HEK293 (cell line): ENCODE measurements at regions not wholly inside any gene's neighbourhood (a gene's known extent, or its start where the extent isn't known, plus 50 kb on each side); places are given as distances from the start of the nearest gene placed in this dataset.

Experiments
- CTCF ChIA-PET: fragments of 350-600 bp; formaldehyde crosslinking; extraction: SDS; loops from one replicate; lab custom pipeline; 2021; ENCODE audit warnings: antibody characterized with exemption; lab: Yijun Ruan, JAX
- POLR2A ChIA-PET: fragments of 300-600 bp; formaldehyde crosslinking; extraction: SDS; loops from one replicate; lab custom pipeline; 2020; ENCODE audit warnings: antibody characterized with exemption, inconsistent platforms; lab: Yijun Ruan, JAX
- H3K27ac ChIP-seq: fragments of 200-500 bp; sonication (Bioruptor generic); 2 replicates; pipeline ENCODE4 v1.5.1; 2014; ENCODE audit warnings: low read depth, low read length, control low read depth, inconsistent platforms; ENCODE audit errors: extremely low read depth
- H3K36me3 ChIP-seq, 2 experiments: fragments of 200-500 bp in 1 of 2; sonication (Bioruptor generic) in 1 of 2; 1 replicate in 1 of 2; 2 replicates in 1 of 2; pipeline ENCODE4 v1.5.1; 2014 to 2017; ENCODE audit warnings: inconsistent platforms in 2 of 2, low read length in 2 of 2; ENCODE audit not compliant: control insufficient read depth in 2 of 2, insufficient read depth in 1 of 2
- H3K4me1 ChIP-seq: fragments of 200-500 bp; sonication (Bioruptor generic); 2 replicates; pipeline ENCODE4 v1.5.1; 2014; ENCODE audit warnings: mild to moderate bottlenecking, low read length, inconsistent platforms; ENCODE audit not compliant: control insufficient read depth, insufficient read depth
- H3K4me3 ChIP-seq: 2 replicates; pipeline ENCODE4 v1.5.1; 2011; ENCODE audit warnings: low read depth, mild to moderate bottlenecking, control low read depth, low read length, moderate library complexity
- H3K9me3 ChIP-seq: fragments of 200-500 bp; sonication (Bioruptor generic); 2 replicates; pipeline ENCODE4 v1.5.1; 2014; ENCODE audit warnings: low read depth, low read length, inconsistent platforms; ENCODE audit not compliant: control insufficient read depth, insufficient read depth
- BCL11A ChIP-seq: fragments of 450-650 bp; formaldehyde crosslinking; IDR thresholded peaks from 2 replicates; pipeline ENCODE4 v1.5.1; 2016; ENCODE audit warnings: low read depth, missing biosample characterization, missing genetic modification characterization
- BCL11B ChIP-seq: fragments of 450-650 bp; formaldehyde crosslinking; IDR thresholded peaks from 2 replicates; pipeline ENCODE4 v1.5.1; 2016; ENCODE audit warnings: low read depth, missing biosample characterization, missing genetic modification characterization
- GLIS2 ChIP-seq: fragments of 450-650 bp; formaldehyde crosslinking; IDR thresholded peaks from 2 replicates; pipeline ENCODE4 v1.5.1; 2016; ENCODE audit warnings: missing biosample characterization, missing genetic modification characterization
- HOXC10 ChIP-seq: sonication (generic); formaldehyde crosslinking; IDR thresholded peaks from 2 replicates; pipeline ENCODE4 v1.8.1; 2023; ENCODE audit warnings: mild to moderate bottlenecking, missing genetic modification reagents
- KLF8 ChIP-seq: fragments of 450-650 bp; formaldehyde crosslinking; IDR thresholded peaks from 2 replicates; pipeline ENCODE4 v1.5.1; 2016; ENCODE audit warnings: missing biosample characterization, missing genetic modification characterization
- OVOL3 ChIP-seq: fragments of 450-650 bp; formaldehyde crosslinking; IDR thresholded peaks from 2 replicates; pipeline ENCODE4 v1.5.1; 2016; ENCODE audit warnings: missing biosample characterization, missing genetic modification characterization
- PRDM1 ChIP-seq: fragments of 450-650 bp; formaldehyde crosslinking; IDR thresholded peaks from 2 replicates; pipeline ENCODE4; 2016; ENCODE audit warnings: missing biosample characterization, missing genetic modification characterization
- PRDM6 ChIP-seq: fragments of 450-650 bp; formaldehyde crosslinking; IDR thresholded peaks from 2 replicates; pipeline ENCODE4 v1.5.1; 2017; ENCODE audit warnings: missing biosample characterization, missing genetic modification characterization
- SP2 ChIP-seq: fragments of 450-650 bp; formaldehyde crosslinking; IDR thresholded peaks from 2 replicates; pipeline ENCODE4 v1.5.1; 2016; ENCODE audit warnings: missing biosample characterization, missing genetic modification characterization
- TCF7L2 ChIP-seq: IDR thresholded peaks from 2 replicates; pipeline ENCODE4 v1.6.1; 2011; ENCODE audit warnings: low read depth, mild to moderate bottlenecking, inconsistent platforms, low read length, moderate library complexity, borderline replicate concordance
- ZNF211 ChIP-seq: fragments of 450-650 bp; formaldehyde crosslinking; IDR thresholded peaks from 2 replicates; pipeline ENCODE4 v1.5.1; 2016; ENCODE audit warnings: low read depth, missing biosample characterization, missing genetic modification characterization
- ZNF341 ChIP-seq: fragments of 450-650 bp; formaldehyde crosslinking; IDR thresholded peaks from 2 replicates; pipeline ENCODE4; 2016; ENCODE audit warnings: low read depth, missing biosample characterization, missing genetic modification characterization
- ZNF350 ChIP-seq: fragments of 450-650 bp; formaldehyde crosslinking; IDR thresholded peaks from 2 replicates; pipeline ENCODE4 v1.5.0; 2017; ENCODE audit warnings: missing biosample characterization, mild to moderate bottlenecking, missing genetic modification characterization
- ZNF362 ChIP-seq: fragments of 450-650 bp; formaldehyde crosslinking; IDR thresholded peaks from 2 replicates; pipeline ENCODE4 v1.5.1; 2016; ENCODE audit warnings: missing biosample characterization, missing genetic modification characterization
- ZNF37A ChIP-seq: fragments of 450-650 bp; IDR thresholded peaks from 2 replicates; pipeline ENCODE4 v1.5.1; 2018; ENCODE audit warnings: missing biosample characterization, missing genetic modification characterization
- ZNF391 ChIP-seq: fragments of 450-650 bp; formaldehyde crosslinking; IDR thresholded peaks from 2 replicates; pipeline ENCODE4 v1.5.1; 2016; ENCODE audit warnings: low read depth, missing biosample characterization, missing genetic modification characterization, borderline replicate concordance
- ZNF571 ChIP-seq: fragments of 450-650 bp; formaldehyde crosslinking; IDR thresholded peaks from 2 replicates; pipeline ENCODE4 v1.5.0; 2017; ENCODE audit warnings: missing biosample characterization, missing genetic modification characterization
- ZNF596 ChIP-seq: fragments of 450-650 bp; IDR thresholded peaks from 2 replicates; pipeline ENCODE4 v1.5.0; 2018; ENCODE audit warnings: missing biosample characterization, mild to moderate bottlenecking, missing genetic modification characterization, moderate library complexity
- ZNF621 ChIP-seq: fragments of 450-650 bp; formaldehyde crosslinking; IDR thresholded peaks from 2 replicates; pipeline ENCODE4 v1.5.1; 2017; ENCODE audit warnings: missing biosample characterization, missing genetic modification characterization
- ZNF624 ChIP-seq: fragments of 450-650 bp; formaldehyde crosslinking; IDR thresholded peaks from 2 replicates; pipeline ENCODE4 v1.5.1; 2017; ENCODE audit warnings: missing biosample characterization, missing genetic modification characterization
- ZNF777 ChIP-seq: fragments of 450-650 bp; formaldehyde crosslinking; IDR thresholded peaks from 2 replicates; pipeline ENCODE4 v1.5.1; 2017; ENCODE audit warnings: missing biosample characterization, missing genetic modification characterization, borderline replicate concordance
- ZNF785 ChIP-seq: fragments of 450-650 bp; formaldehyde crosslinking; IDR thresholded peaks from 2 replicates; pipeline ENCODE4 v1.5.1; 2016; ENCODE audit warnings: missing biosample characterization, missing genetic modification characterization

GRCh38 chr15:94744080-94744793 is 512.9 kb downstream of the MCTP2 start:
- Histone ChIP-seq H3K27ac (no peak overlapping the region), H3K36me3 (no peaks in the 10 kb centered on the region)
- POLR2A ChIA-PET = no interaction called here
- no peak for TF ChIP-seq ZNF37A (tag by site-specific recombination)
- no peak for TF ChIP-seq TCF7L2
- no peak for TF ChIP-seq ZNF571
- TF ChIP-seq ZNF341 (tag by site-specific recombination) = no peak
- no peak for TF ChIP-seq OVOL3
- no peak for TF ChIP-seq ZNF350
- TF ChIP-seq BCL11B (tag by site-specific recombination) = no peak
- TF ChIP-seq GLIS2 (tag by site-specific recombination) = no peak
- TF ChIP-seq ZNF777 (tag by site-specific recombination) = no peak
- TF ChIP-seq ZNF596 (tag by site-specific recombination) = no peak
- TF ChIP-seq, all 188 proteins: peak for 0
- CTCF ChIA-PET = no interaction called here
- H3K4me3 ChIP-seq = no peak overlapping the region
- H3K9me3 ChIP-seq = no peaks in the 10 kb centered on the region
- H3K4me1 ChIP-seq = no peaks in the 10 kb centered on the region

- no peak for TF ChIP-seq ZNF391 (tag by site-specific recombination)
- ChIA-PET CTCF (no interaction called here), POLR2A (no interaction called here)
These were observed 514.0 kb downstream of the MCTP2 start for GRCh38 chr15:94745371-94745770.

GRCh38 chr15:94747510-94747909 is 516.1 kb downstream of the MCTP2 start:
- no peaks in the 10 kb centered on the region for H3K4me1 ChIP-seq
- POLR2A ChIA-PET = no interaction called here
- no peak overlapping the region for H3K4me3 ChIP-seq
- H3K36me3 ChIP-seq = no peaks in the 10 kb centered on the region
- TF ChIP-seq ZNF624 (tag by site-specific recombination) (no peak), HOXC10 (CRISPR knock-in tag) (no peak), PRDM1 (tag by site-specific recombination) (no peak), PRDM6 (tag by site-specific recombination) (no peak), ZNF362 (no peak), KLF8 (tag by site-specific recombination) (no peak), BCL11A (tag by site-specific recombination) (no peak), ZNF785 (tag by site-specific recombination) (no peak), SP2 (no peak), ZNF211 (tag by site-specific recombination) (no peak), ZNF621 (no peak)
- no peak overlapping the region for H3K27ac ChIP-seq
- CTCF ChIA-PET = no interaction called here
- H3K9me3 ChIP-seq = no peaks in the 10 kb centered on the region

More at GRCh38 chr15:94745371-94745770, 514.0 kb downstream of the MCTP2 start:
- H3K4me1 ChIP-seq = no peaks in the 10 kb centered on the region
- H3K27ac ChIP-seq = no peak overlapping the region
- H3K4me3 ChIP-seq = no peak overlapping the region
- H3K9me3 ChIP-seq = no peaks in the 10 kb centered on the region
- H3K36me3 ChIP-seq = no peaks in the 10 kb centered on the region
